Non-pigmented ciliary epithelial cell (primary cell): ENCODE measurements at regions not wholly inside any gene's neighbourhood (a gene's known extent, or its start where the extent isn't known, plus 50 kb on each side); places are given as distances from the start of the nearest gene placed in this dataset.
"Not testable (repeated sequence)": the region's sequence is repeated elsewhere in the genome, so short reads cannot be mapped to it uniquely, and the experiment has no call there.

Experiments
- DNase-seq: peaks from one replicate; pipeline ENCODE4 v3.0.0-alpha.2; 2010; ENCODE audit warnings: low read depth

DNA sequence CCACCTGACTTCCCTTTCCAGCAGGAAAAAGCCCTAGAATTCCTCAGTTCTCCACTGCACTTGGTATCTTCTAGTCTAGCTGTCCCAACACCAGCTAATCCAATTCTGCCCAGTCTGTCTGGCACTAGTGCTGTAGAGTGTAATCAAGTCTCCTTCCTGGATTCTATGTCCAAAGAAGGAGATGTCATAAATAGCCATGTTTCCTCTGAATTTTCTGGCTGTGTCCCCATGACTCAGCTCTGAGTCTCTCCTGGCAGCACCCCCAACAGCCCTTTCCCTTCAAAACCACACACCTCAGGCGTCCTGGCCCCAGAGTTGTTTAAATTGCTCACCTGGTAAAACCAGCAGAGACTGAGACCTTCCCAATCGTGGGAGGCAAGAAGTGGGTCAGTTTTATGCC, 197.2 kb downstream of the GRXCR1 start:
- peak; percentile 1 for DNase-seq

DNA sequence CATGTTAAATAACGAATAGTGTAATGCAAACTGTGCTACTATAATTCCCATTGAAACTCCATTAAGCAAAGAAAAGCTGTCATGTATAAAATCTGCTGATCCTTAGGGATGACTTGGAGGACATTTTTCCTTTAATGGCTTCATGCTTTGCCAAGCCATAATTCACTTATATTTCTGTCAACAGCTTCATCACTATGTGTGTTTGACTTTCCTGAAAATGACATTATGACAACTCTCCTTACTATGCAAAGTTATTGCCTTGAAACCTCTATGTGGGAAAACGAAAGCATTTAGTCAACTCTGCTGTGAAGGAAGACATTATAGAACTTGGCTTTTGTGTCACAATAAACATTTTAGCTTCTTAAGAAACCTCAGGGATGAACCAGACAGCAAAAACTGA, 210.5 kb downstream of the GRXCR1 start:
- no peak for DNase-seq

DNA sequence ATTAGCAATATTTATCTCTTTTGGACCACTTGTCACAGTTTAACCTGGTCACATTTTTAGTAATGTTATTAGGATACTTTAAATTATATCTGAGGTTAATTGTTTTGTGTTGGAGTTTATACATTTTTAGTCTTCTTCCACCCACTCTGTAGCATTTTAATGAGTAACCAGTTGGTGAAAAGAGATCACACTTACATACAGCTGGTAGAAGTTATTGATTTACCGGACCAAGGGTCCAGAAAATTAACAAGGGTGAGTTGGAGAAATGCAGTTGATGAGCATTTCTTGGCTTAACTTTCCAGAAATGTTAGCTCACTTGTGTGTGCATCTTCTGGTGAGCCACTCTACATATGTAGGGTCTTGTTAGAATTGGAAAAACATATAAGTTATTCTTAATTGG, 219.6 kb downstream of the GRXCR1 start:
- DNase-seq = no peak

DNA sequence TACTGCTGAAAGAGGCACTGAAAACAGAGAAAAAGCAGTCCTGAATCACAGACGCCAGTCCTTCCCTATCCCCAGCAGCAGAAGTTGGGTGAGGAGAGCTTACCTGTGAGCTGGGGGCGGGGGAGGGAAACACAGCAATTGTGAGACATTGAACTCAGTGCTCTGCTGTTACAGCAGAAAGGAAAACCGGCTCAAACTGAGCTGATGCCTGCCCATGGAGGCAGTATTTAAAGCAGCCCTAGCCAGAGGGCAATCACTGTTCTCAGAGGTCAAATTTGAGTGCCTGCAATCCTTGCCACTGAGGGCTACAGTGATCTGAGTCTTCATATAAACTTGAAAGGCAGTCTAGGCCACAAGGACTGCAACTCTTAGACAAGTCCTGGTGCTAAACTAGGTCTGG, 220.7 kb downstream of the GRXCR1 start:
- DNase-seq = no peak

DNA sequence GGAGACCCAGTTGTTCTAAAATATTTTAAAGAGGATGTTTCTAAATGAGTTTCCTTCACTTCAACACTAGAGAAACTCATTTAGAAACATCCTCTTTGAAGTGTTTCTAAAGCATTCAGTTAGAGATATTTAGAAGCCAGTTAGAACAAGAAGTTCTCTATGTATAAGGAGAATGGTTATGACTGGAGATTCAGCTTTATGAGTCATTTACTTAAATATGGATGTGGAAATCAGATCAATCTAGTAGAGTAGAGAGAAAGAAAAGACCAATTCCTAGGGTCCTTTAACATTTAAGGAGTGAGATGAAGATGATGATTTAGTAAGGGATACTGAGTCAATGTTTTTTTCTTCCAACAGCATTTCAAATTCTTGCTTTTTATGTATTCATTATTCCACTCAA, 234.1 kb downstream of the GRXCR1 start:
- DNase-seq = no peak

DNA sequence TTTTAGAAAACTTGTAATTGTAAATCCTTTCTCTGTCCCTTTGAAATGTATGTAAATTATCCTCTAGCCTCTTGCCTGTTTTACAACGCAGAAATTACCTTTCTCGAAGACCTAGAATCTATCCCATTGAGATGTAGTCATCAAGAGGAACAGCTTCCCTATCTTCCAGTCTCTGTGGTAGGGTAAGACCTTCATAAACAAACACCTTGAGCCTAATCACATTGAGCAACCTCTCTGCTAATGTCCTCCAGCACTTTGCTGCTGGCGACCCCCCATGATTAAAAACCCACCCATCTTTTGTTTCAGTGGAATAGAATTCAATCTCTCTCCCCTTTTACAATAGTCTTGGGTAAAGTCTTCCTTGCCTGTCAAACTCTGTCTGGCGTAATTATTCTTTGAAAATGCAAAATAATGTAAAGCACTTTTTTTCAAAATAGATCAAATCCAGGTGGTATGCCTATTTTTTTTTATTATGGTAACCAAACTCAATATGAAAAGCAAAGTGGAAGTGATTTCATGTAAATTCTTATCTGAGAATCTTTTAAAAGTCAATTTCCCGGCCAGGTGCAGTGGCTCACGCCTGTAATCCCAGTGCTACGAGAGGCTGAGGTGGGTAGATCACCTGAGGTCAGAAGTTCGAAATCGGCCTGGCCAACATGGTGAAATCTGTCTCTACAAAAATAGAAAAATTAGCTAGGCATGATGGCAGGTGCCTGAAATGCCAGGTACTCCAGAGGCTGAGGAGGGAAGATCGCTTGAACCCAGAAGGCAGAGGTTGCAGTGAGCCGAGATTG, 237.9 kb downstream of the GRXCR1 start:
- no peak for DNase-seq

DNA sequence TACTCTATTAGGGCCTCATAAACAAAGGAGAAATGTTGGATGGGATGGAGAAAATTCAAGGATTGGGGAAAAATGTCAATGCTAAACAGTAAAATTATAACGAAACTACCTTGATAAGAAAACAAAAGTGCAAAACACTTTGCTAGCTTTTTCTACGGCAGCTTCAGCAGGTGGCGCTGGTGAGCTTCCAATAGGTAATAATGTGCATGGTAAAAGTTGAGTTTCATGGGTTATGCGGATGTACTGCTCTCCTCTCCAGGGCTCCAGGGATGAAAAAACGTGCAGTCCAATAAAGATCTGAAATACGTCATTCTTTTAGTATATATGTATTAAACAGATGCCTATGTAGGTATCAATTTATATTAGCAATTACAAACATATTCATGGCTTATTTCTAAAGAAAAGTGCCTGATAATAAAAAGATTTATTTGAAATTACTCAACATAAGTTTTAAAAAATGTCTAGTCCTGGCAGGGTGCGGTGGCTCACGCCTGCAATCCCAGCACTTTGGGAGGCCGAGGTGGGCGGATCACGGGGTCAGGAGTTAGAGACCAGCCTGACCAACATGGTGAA, 239.6 kb downstream of the GRXCR1 start:
- peak; percentile 23 for DNase-seq

DNA sequence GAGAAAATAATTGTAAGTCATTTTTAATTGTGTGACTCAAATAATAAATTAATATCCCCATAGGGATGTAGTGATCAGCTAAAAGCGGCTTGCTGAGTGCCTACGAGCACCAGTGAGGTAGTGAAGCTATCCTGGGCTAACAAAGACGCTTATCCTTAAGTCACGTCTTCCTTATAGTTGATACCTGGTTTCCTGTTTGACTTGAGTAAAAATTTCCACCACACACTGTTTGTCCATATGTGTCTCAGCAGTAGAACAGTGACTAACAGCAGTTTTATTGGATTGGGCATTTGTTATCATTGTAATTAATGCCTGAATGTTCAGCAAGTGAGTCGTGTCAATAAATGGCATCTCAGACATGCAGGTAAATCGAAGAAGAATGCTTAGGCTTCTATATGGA, 241.1 kb downstream of the GRXCR1 start:
- DNase-seq = no peak

DNA sequence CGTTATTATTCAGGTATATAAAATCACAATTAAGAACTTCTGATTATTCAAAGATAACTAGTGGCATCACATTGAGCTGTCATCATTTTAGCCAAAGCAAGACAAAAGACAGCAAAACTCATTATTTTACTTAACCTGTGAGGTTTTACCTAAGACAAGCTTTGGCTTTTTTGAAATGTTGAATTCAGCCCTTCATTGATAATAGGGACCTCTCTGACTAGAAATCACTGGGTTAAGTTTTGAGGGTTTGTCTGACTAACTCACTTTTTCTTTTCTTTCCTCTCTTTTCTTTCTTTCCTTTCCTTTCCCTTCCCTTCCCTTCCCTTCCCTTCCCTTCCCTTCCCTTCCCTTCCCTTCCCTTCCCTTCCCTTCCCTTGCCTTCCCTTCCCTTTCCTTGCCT, 244.2 kb downstream of the GRXCR1 start:
- no peak for DNase-seq

DNA sequence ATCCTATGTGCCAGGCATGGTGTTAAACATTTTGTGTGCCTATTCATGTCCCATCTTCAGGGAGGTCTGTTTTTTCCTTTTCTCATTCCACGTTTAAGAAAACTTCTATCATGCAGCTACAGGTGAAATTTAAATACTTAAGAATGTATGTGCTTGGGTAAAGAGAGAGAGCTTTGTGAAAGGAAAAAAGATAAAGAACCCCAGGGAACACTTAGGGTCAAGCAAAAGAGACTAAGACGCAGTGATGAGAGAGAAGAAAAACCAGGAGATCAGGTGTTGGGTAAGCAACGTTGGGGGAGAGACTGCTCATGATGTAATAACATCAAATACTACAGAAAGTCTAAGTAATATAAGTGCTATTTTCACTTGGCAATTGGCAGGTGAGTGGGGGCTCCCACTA, 253.7 kb downstream of the GRXCR1 start:
- no peak for DNase-seq

DNA sequence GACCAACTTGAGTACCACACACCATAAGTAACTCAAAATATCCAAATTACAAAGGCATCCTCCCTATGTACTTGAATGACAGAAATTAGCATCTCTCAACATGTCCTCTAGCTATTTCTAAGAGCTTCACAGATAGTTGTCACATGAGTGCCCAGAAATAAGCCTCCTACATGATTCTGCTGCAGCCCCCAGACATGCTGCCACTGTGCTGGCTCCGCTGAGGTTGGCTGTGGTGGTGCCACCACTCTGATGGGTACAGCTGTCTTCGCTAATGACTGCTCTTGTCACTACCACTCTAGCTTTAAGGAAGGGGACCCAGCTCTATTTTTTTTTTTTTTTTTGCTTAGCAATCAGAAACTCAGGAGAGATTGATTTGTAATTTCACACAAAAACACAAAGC, 256.0 kb downstream of the GRXCR1 start:
- DNase-seq = no peak

DNA sequence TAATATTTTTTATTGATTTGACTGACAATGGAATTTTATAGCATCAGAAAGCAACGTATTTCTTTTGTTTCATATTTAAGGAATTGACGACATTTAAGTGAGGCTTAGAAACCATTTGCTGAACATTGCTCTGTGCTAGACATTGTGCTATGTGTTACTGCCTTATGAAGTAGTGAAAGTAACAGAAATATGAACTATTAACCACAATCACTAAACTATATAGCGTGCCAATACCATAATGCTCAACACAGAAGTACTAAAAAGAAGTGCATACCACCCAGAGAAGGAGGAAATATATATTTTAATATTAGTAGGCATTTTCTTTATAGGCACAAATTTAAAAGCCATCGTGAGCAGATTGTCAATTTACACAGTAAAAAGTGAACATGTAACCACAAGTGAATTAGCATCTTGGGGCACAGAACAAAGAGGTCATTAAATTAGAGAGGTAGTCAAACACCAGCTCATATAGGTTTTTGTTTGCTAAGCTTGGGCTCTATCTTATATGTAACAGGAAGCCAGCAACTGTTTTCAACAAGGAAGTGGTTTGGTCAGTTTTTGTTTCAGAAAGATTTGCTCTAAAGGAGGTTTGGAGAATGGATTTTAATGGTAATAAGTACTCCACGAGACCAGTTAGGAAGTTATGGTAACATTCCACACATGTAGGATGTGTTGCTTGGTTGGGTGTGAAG, 270.7 kb downstream of the GRXCR1 start:
- no peak for DNase-seq

DNA sequence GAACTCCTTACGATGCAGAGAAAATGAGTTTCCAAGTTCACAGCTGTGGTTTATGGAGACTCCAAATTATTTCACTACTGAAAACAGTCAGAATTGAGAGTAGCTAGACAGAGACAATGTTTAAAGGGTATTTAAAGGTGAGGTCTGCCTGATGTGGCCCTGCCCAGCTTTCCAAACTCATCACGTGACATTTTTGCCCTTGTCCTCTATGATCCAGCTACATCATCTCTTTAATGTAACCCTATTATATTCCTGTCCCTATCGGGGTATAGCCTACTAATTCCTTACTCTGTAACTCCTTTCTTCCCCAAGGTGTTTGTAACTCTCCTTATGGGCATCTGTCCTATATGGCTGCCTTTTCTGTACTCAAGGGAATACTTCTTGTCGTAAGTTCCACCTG, 297.2 kb downstream of the GRXCR1 start:
- no peak for DNase-seq

DNA sequence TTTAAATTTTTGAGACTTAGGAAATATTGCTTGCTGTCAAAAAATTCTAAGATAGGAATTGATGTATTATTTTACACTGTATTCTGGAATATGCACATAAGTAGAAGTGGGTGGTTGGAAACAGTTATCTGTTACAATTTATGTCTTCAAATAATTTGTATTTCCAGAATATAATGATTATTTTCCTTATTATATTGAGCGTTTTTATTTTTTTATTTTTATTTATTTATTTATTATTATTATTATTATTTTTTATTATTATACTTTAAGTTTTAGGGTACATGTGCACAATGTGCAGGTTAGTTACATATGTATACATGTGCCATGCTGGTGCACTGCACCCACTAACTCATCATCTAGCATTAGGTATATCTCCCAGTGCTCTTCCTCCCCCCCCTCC, 320.1 kb downstream of the GRXCR1 start:
- DNase-seq = not testable (repeated sequence)

DNA sequence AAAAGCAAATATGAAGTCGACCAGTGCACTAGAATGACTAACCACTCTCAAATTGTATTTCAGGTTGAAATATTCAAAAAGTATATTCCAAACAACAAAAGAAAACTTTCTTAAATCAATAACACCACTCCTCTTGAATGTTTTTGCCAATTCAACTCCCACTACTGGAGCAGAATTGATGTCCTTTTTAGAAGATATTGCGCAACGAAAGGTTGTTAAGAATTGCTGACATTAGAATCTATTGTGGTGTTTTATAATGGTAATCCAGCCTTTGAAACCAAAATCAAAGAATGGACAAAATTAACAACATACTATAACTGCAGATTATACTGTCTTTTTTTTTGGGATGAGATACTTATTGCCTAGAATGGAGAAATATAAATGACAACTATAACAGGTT, 331.3 kb downstream of the GRXCR1 start:
- no peak for DNase-seq

DNA sequence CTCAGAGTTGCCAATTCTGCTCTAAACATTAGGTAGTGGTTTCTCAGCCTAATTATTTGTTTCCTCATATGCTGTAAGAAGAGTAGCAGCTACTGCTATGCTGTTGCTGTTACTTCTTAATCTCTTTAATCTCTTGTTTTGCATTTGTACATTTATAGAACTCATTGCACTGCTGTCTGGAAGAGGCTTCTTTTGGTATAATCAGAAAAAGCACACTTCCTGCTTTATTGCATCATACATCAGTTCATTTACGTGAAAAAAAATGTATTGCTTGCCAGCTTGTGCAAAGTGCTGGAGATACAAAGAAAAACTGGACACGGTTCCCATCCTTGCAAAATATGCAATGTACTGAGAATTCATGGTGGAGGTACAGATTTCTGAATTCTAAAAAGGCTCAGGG, 332.0 kb downstream of the GRXCR1 start:
- no peak for DNase-seq

DNA sequence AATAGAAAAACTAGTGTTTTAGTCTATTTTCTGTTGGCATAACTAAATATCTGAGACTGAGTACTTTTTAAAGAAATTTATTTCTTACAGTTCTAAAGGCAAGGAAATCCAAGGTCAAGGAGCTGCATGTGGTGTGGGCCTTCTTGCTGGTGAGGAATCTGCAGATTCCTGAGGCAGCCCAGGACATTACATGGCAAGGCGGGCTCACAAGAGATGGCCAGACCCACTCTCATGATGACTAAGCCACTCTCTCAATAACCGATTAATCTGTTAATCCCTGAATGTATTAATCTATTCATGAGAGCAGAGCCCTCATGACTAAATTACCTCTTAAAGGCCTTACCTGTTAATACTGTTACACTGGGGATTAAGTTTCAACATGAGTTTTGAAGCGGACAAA, 340.8 kb downstream of the GRXCR1 start:
- DNase-seq = no peak

DNA sequence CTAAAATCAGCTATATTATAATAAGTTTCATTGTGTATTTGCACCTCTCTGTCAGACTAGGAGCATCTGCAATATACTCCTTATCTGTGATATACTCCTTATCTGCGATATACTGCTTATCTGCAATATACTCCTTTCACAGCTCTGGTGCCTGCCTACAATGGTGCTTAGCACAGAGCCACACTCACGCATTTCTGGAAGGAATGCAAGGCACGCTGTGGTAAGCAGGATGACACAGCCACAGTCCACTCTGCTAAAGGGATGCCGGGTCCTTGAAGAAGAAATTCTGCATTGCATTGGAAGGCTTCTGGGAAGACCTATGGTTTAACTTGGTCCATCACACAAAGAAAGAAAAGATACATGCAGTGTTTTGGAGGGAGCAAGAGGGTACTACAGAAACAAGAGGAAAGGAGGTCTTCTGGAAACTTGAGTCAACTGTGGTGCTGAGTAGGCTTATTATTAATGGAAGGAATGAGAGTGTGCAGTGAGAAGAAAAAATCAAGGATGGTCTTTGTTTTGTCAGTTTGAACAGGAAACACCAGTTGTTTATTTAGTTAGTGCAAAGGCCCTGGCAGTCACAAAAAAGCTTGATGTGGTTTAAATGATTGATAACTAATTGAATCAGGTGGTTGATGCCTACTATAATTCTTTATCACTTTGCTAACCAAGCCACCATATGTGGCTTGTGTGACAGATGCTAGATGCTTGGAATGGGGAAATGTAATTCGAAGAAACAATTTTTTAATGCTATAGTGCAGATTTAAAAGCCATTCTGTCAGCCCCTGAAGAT, 342.3 kb downstream of the GRXCR1 start:
- no peak for DNase-seq

DNA sequence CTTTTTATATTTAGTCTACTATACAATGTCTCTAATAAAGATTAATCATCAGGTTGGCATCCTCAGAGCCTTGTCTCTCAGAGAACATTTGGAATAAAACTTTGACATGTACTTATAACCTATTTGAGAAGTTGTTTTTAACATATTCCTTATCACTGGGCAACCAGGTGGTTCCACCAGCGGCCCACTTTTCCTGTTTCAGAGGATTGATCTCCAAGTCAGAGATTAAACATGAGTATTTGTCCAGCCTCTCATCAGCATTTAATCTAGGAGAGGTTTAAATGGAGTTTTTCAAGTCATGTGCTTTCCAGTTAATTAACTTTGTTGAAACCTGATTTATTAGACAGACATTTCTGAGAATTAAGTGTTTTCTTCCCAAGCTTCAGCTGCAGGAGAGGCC, 345.5 kb downstream of the GRXCR1 start:
- no peak for DNase-seq

DNA sequence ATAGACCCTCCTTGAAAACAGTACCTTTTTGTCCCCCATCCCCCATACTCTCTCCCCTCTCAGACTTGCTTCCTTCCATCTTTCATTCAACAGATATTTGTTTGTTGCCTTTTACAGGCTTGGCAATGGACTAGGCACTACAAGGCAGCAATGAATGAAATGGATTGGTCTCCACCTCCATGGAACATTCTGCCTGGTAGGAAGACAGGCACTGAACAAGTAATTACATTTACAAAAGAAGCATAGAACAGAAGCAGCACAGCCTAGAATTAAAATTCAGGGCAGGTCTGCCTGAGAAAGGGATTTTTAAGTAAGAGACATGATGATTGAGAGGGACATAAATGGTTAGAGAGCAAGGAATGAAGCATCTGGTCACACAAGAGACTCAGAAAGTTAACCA, 346.1 kb downstream of the GRXCR1 start:
- no peak for DNase-seq

DNA sequence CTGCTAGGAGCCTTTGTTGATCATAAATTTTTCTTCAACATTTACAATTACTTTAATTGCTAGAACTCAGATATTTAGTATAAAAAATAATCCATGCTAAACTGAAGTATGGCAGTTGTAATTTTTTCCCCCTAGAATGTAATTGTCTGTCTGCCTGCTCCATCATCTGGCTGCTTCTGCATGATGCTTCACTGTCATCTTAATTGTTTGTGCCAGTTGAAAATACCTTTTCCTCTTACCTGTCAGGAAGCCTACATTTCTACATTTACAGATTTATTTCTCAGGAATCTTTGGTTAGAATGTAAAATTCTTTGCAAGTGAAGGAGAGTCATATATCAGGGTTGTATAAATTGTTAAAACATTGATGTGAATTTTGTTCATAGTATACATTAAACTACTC, 348.6 kb downstream of the GRXCR1 start:
- DNase-seq = no peak

DNA sequence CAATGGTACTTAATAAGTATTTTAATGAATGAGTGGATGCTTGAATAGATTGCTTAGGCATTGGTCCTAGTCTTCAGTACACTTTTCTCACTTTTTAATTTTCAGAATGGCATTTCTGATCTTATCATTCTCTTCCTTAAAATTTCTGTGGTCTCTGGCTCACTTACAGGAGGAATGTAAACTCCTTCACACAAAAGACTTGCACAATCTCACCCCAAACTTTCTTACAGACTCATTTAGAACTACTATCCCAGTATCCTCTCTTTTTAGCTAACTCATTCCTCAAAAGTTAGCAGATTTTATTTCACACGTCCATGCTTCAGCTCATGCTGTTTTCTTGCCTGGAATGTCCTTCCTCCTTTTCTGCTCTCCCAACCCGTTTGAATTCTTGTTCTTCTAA, 350.1 kb downstream of the GRXCR1 start:
- peak; percentile 8 for DNase-seq
